ENCODE measurements at regions not wholly inside any gene's neighbourhood (a gene's known extent, or its start where the extent isn't known, plus 50 kb on each side); places are given as distances from the start of the nearest gene placed in this dataset.

GRCh38 chr13:106626473-106626872, 58.5 kb upstream of the ARGLU1 start:
- TF ChIP-seq CTCF (conservative IDR thresholded peaks at IDR 0.05) = no peak
- H3K27ac ChIP-seq = no peak overlapping the region

- no peak for TF ChIP-seq CTCF (conservative IDR thresholded peaks at IDR 0.05)
- no peak overlapping the region for H3K27ac ChIP-seq
Measured at GRCh38 chr13:106625578-106625977, 57.6 kb upstream of the ARGLU1 start.

- no peak overlapping the region for H3K27ac ChIP-seq
- no peak for TF ChIP-seq CTCF (conservative IDR thresholded peaks at IDR 0.05)
Measured at GRCh38 chr13:106623799-106624460, 56.0 kb upstream of the ARGLU1 start.

- TF ChIP-seq CTCF (conservative IDR thresholded peaks at IDR 0.05) = no peak
- no peak overlapping the region for H3K27ac ChIP-seq
Measured at GRCh38 chr13:106621833-106622232, 53.9 kb upstream of the ARGLU1 start.

GRCh38 chr13:106619688-106620555, 52.0 kb upstream of the ARGLU1 start:
- TF ChIP-seq CTCF (conservative IDR thresholded peaks at IDR 0.05) = peak; percentile 90
- H3K27ac ChIP-seq = no peak overlapping the region

All from VCaP (cell line).